HG02571 (cell line): ENCODE measurements at regions not wholly inside any gene's neighbourhood (a gene's known extent, or its start where the extent isn't known, plus 50 kb on each side); places are given as distances from the start of the nearest gene placed in this dataset.
A peak's percentile ranks its signal among the peaks of the same experiment; 100 is the strongest.
"Not testable (repeated sequence)": the region's sequence is repeated elsewhere in the genome, so short reads cannot be mapped to it uniquely, and the experiment has no call there.

Experiments used
- ATAC-seq: cut with Tn5 transposase; IDR thresholded peaks from one replicate; pipeline ENCODE4 v1.9.1; 2021; ENCODE audit warnings: mild to moderate bottlenecking, moderate library complexity; ENCODE audit not compliant: unreplicated experiment

DNA sequence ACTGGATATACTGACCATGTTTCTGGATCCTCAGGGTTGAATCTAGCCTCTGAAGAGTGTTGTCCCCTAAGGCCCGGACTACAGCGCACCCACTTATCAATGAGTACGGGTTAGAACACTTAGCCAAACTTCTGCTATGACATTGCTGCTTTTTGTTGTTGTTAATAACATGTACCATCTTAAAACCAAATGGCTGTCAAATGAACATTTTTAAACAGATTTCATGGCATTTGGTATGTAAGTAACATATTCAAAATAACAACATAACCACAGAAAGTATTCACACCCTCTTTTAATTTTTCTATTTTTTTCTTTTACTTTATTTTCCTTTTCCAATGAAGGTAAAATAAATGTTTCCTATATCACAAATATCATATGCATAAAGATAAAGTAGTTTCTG is 1292.5 kb upstream of the TENM4 start:
- no peak for ATAC-seq

DNA sequence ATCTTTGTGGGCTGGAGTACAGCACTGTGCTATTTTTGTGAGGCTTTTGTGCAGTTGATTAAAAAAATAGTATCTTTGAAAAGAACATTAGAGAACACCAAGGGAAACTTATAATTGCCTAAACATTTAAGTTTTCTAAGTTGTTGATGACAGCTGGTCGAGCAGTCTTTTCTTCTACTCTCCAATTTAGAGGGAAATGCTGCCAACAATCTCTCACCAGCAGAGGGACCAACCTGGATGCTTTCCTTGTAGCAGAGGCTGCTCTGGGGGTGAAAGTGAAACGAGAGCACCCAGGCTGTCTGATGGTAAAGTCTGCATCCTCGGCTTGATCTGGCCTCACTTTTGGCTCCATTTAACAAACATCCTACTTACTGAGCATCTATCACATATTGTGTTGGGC is 1286.5 kb upstream of the TENM4 start:
- ATAC-seq, result peak; percentile 65

DNA sequence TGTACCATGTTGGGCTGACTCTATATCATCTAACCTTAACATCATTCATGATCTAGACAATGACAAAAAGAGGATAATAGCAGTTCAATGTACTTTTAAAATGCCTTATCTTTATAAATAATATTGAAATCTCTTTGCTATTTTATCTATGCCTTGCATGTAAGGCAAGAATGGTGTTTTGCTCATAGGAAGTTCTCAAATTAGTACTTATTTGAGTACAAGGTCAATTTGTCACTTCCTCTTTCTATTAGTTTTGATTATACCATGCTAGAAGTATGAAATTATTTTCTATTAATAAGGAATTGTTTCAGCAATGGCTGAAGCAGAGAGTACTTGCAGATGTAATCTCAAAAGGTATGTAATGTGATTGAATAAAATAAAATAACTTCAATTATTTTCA is 1285.4 kb upstream of the TENM4 start:
- ATAC-seq, result no peak

DNA sequence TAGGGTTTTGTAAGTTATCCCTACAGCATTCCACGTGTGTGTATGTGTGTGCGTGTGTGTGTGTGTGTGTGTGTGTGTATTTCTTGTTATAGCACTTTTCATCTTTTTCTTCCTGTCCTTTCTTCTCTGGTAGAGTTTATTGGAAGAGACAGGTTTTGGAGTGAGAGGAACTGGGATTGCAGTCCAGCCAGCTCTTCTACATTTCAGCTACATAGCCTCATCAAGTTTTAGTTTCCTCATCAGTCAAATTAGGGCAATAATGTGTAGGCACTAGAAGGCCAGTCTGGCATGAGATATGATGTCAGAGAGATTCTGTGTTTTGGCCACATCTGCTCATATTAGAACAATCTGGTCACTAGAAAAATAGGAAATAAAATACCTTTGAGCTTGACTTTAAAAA is 1283.5 kb upstream of the TENM4 start:
- ATAC-seq, result no peak

DNA sequence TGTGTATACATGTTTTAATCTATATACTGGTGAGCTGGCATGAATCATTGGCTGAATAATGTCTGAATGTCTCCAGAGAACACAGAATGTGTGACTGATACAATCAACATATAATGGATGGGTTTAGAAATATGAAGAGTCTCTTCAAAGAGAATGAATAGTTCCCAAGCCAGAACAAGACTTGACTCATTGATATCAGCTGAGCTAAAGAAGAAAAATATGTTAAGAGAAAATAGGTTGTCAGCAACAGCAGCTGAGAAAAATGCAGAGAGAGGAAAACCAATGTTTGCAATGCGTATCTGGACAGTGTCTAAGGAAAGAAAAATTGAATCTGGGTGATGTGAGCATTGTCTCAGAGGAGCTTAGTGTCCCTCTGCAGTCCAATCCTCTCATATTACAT is 1281.8 kb upstream of the TENM4 start:
- no peak for ATAC-seq

DNA sequence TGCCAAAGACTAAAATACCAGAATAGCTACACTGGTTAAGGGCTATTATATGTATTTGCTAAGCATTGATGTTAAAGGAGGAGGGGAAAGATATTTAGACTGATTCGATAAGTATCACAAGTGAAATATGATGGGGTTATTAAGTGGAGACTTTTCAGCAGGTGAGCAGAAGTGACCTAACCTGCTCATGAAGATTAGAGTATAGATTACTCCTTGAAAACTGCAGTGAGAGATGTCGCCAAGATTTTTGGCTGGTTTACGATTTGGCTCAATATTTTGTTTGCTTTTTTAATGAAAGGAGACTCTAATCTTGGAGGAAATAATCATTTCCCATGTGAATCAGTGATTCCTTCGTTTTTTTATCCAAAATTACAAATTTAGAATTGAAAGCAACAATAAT is 1279.5 kb upstream of the TENM4 start:
- ATAC-seq, result no peak

DNA sequence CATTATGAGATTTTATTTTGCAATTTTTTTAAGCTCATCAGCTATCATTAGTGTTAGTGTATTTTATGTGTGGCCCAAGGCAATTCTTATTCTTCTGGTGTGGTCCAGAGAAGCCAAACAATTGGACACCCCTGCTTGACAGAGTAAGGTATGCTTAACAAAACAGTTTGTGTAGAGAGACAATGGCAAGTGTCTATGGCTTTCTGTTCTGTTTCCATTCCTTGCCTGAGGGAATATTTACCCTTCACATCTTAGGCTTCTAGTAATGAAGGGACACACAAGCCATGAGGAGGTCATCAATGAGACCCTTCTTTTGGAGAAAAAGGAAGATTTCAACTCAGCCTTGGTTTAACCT is 1278.4 kb upstream of the TENM4 start:
- no peak for ATAC-seq

DNA sequence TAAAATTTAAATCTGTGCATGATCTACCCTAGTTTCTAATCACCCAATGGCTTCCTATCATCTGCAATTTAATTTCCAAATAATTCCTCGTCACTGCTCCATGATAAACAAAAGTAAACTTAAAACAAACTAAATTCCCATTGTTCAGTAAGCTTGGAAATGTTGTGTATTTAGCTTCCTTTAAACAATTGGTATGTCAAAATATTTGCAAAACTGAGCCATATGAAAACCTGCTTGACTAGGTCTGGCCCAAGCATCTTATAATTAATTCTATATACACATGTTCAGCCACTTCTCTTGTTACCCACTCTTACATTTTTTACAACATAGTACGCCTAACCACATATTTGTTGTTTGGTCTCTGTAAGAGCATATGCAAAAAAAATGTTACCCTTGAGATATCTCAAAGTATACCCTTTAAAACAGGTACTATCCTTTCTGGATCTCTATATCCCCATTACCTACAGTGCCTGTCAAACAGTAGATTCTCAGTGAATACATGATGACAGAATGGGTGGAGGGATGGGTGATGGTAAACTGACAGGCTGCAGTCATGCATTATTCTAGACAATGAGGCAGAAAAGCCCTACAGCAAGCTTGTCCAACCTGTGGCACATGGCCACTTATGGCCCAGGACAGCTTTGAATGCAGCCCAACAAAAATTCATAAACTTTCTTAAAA is 1277.9 kb upstream of the TENM4 start:
- no peak for ATAC-seq

DNA sequence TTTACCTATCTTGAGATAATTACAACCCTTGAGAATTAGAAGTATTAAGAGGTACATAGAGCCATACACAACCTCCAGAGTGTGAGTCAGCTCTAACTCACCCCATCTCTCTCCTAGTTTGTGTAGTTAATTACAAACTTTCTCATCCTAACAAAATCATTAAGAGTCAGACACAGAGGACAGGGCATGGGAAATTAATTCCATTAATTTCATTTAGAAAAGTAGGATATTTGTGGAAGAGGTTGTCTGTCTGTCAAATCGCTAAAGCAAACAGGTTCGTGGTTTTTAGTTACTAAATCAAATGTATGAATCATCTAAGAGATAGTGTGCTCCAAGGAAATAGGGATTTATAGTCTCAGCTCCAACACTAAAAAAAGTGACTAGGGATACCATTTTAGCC is 1261.4 kb upstream of the TENM4 start:
- ATAC-seq, result no peak

DNA sequence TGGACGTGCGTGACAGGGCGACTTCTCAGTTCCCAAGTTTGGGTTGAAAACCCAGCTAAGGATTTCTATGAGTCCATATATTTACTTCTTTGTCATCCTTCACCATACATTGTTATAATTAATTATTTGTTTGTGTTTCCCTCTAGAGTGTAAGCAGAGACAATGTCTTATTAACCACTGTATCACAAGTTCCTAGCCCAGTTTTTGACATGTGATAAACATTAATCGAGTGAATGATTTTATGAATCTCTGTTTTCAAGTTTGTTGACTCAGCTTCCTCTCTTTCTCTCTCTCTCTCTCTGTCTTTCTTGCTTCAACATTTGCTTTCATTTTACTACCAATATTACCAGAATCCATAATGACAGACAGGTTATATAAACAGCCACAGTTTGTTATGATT is 1259.6 kb upstream of the TENM4 start:
- no peak for ATAC-seq

DNA sequence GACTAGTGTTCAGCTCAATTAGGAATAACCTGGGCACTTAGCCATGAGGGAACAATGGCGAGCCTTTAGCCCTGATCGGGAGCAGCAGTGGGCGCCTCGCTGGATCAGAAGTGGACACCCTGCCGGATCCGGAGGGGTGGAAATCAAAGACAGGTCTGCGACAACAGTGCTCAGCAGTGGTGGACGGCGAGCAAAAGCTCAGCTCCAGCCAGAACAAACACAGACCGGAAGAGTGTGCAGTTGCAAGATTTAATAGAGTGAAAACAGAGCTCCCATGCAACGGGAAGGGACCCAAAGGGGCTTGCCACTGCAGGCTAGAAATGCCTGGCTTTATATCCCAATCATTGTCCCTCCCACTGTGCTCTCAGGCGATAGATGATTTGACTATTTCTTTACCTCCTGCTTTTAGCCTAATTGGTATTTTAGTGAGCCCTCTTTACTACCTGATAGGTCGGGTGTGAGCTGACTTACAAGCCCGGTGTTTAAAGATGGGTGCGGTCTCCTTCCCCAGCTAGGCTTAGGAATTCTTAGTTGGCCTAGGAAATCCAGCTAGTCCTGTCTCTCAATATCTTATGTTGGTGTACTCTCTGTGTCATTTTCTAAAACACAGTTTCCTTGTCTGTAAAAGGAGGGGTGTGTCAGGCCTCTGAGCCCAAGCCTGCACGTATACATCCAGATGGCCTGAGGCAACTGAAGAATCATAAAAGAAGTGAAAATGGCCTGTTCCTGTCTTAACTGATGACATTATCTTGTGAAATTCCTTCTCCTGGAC is 1258.8 kb upstream of the TENM4 start:
- not testable (repeated sequence) for ATAC-seq

DNA sequence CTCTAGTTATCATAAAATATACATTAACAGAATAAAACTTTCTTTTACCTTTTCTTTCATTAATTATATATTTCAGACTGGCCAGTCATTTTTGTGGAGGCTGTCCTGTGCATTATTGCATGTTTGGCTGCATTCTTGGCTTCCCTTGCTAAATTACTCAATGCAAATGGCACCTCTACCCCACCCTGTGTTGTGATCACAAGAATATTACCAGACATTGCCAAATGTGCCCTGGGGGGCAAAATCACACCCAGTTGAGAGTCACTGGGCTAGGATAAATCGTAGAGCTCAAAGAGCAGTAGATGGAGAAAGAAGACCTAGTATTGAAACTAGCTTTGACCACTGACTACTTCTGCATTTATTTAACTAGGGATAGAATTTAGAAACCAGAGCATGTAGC is 1257.8 kb upstream of the TENM4 start:
- no peak for ATAC-seq

DNA sequence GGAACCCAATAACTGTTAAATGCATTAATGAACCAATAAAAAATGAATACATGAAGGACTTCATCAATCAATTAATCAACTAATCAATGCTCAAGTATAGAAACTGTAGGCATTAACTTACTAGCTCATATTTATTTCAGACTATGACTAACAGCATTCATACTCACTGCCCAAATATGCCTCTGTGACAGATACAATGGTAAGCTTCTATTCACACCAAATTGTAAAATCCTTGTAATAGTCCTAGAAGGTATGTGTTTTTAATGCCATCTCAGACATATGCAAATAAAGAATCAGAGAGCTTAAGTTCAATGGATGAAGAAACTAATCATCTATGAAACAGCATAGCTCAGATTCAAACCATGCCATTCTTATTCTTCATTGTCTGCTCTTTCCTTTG is 1253.6 kb upstream of the TENM4 start:
- no peak for ATAC-seq

DNA sequence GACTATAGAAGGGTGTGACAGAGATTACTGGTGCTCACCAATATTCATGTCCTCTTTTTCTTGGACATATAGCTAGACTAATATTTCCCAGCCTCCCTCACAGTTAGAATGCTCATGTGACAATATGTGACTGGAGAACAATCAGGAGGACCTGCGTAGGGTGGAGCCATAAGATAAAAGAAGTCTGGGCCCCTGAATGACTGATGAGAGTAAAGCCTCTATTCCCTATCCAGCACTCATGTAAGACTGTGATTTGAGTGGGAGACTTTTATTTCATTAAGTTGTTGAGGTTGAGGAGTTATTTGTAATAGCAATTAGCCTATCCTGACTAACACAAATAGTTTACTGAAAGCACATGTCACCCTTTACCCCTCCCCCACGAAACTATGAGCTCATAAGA is 1247.1 kb upstream of the TENM4 start:
- ATAC-seq, result no peak

DNA sequence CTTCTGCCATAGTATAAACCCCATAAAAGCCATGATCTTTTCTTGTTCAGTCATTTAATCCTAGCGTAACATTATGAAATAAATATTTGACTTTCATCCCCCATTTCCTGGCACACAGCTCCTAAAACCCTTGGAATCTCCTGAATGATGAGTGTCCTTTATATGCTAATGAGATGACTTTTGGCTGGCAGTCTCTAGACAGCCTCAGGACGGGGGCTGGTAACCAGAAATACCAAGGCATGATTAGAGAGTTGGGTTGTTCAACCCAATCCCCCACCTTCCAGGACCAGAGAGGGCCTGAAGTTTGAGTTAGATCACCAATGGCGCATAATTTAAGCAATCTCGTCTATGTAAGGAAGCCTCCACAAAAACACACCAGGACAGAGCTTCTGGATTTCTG is 1246.1 kb upstream of the TENM4 start:
- ATAC-seq, result no peak

DNA sequence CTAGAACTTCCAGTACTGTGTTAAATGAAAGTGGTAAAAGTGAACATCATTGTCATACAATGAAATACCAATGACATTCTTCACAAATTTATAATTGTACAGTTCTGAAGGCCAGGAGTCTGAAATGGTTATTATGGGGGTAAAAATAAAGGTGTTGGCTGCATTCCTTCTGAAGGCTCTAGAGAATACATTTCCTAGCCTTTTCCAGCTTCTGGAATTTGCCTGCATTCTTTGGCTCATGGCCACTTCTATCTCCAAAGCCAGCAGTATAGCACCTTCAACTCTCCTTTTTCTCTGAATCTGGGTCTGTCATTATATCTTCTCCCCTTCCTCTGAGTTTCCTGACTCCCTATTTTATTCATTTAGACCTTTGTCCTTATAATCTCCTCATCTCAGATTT is 1232.7 kb upstream of the TENM4 start:
- ATAC-seq, result no peak

DNA sequence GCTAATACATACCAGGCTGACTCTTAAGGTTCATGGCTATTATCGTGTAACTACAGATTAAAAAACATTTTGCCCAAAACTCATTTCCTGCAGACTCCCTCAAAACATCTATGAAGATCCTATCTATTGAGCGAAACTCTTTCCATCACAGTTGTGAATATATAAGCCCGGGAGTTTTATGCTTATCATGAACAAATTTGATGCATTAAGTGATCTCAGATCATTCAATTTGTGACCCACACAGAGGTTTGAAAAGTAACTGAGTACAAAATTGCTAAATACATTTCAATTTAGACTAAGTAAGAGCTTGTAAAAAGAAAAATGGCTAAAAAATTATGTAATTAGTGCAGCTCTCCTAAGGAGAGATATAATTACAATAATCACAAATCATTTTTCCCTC is 1228.8 kb upstream of the TENM4 start:
- no peak for ATAC-seq

DNA sequence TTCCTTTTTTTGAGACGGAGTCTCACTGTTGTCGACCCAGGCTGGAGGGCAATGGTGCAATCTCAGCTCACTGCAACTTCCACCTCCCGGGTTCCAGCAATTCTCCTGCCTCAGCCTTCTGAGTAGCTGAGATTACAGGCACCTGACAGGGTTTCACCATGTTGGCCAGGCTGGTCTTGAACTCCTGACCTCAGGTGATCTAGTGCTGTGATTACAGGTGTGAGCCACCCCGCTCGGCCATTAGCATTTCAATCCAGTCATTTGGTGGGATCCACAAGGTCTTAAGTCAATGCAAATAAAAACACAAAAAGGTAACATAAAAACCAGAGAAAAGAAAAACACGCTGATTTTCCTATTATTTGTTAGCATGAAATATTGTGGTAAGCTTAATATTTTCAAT is 1227.2 kb upstream of the TENM4 start:
- ATAC-seq, result no peak

DNA sequence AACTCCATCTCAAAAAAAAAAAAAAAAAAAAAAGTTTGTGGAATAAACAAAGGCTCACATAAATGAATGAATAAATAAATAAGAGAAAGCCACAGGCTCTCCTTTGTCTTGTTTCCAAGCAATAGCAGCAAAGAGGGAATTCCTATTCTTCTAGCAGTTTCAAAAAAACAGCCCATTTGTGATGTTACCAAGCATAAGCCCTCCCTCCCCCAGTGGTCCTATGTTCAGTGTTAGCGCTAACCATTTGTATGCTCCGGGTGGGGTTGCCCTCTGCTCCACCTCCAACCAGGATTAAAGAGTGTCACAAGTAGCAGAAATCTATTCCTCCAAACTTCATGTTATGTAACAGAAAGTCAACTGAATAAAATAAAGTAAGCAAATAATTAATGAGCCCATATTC is 1215.0 kb upstream of the TENM4 start:
- ATAC-seq, result no peak

DNA sequence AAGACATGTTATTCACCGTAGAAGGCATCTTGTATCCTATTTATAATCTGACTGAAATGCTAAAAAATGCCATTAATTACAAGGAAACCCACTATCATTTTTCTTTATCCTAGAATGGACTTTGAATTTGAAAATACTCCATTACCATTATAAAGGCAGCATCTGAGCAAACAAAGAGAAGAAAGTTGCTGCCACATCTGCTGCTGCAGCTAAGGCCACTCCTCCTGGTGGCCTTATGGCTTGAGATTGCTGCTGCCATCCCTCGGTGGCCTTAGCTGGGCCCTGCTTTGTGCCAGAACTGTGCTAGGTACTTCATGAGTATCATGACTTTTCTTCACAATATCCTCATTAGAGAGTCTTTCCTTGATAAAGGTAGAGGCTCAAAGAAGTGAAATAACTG is 1210.1 kb upstream of the TENM4 start:
- ATAC-seq, result no peak

DNA sequence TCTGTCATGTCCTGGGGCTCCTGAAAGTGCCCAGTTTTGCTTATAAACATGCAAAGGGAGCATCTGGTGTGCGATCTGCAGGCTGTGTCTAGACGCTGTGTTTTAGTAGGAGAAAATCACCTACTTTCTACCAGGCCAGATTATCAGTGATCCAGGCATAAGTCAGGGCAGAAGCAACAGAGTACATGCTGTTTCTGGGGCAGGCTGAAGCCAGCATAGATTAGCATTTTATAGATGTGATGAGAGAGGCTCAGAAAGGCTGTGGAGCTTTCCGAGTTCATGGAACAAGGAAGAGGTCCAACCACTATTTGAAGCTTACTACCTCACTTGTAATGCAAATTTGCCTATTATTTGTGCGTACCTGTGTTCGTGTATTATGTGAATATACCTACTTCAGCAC is 1208.4 kb upstream of the TENM4 start:
- no peak for ATAC-seq

DNA sequence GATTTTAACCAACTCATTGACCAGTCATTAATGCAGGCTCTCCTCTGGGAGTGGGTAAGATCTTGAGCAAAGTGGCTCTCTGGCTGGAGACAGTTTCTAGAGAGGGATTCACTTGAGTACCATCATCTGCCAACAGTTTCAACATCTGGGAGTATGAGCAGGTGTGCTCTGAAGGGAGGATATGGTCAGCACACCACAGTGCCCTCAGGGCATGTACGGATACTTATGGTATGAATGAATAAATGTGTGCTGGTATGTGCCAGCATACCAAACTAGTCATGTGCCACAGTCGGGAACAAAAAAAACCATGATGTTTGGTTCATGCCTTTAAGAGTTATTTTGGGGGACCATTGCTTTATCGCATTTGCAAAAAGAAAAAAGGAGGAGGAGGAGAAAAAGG is 1197.5 kb upstream of the TENM4 start:
- no peak for ATAC-seq

DNA sequence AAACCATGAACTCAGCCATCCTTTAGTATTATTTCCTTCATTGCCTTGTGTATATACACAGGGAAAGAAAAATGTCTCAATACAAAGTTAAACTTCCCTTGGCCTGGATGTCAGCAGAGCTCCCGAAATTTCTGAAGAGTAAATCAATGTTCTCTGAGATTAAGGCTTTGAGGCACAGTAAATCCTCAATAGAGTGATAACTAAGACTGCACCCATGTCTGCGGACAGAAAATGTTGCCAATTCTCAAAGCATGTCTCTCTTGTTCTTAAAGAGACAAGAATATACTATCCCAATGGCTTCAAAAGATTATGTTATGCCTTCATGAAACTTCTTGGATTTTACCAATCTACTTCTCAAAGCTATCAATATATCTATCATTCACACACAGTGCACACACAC is 1196.7 kb upstream of the TENM4 start:
- no peak for ATAC-seq
